Spleen (tissue), 7 donors: ENCODE measurements at regions not wholly inside any gene's neighbourhood (a gene's known extent, or its start where the extent isn't known, plus 50 kb on each side); places are given as distances from the start of the nearest gene placed in this dataset.

Experiments
- CTCF ChIP-seq, 11 experiments: fragments of 200-600 bp in 7 of 11; fragments of 450-650 bp in 4 of 11; sonication (generic) in 4 of 11; IDR thresholded peaks in 8 of 11; conservative IDR thresholded peaks in 3 of 11; 1 replicate in 7 of 11; 2 replicates in 4 of 11; pipeline versions ENCODE4 v1.4.0 to v1.8.0; 2016 to 2021; ENCODE audit warnings: antibody characterized with exemption in 11 of 11, inconsistent platforms in 4 of 11, mild to moderate bottlenecking in 1 of 11
- POLR2A ChIP-seq, 3 donors: fragments of 450-650 bp; IDR thresholded peaks; one replicate each; pipeline ENCODE4 v1.5.1; 2017; ENCODE audit warnings: antibody characterized with exemption in 3 of 3, mild to moderate bottlenecking in 1 of 3
- POLR2AphosphoS5 ChIP-seq, 3 donors: sonication (generic); formaldehyde crosslinking; IDR thresholded peaks; one replicate each; pipeline ENCODE4 v1.5.1; 2017; ENCODE audit warnings: antibody characterized with exemption in 3 of 3
- donor health status: DM: no; HTN: no; CAD: no; lungs with moderate emphysema.
- donor health status: DM: no; HTN: no; CAD: no.
- donor health status: DM: no; HTN: no; CAD: no.

DNA sequence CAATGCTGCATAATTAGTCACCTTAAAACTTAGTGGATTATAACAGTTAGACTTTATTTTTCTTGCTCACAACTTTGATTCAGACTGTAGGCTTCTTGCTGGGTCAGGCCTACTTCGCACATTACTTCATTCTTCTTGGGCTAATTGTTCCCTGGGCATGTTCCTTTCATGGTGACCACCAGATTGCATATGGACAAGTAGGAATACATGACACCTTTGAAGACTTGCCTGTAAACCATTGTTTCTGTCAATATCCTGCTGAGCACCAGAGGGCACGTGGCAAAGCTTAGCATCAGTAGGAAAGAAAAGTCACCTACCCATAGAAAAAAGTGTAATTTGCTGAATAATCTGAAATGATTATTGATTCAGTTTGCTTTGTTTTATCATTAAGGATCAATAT lies 54.3 kb upstream of the ROBO1 start:
- TF ChIP-seq POLR2A (IDR thresholded peaks at IDR 0.05), result no peak
- TF ChIP-seq CTCF (IDR thresholded peaks at IDR 0.05 in 8 of 11, conservative IDR thresholded peaks at IDR 0.05 in 3 of 11), result no peak
- no peak for TF ChIP-seq POLR2AphosphoS5 (IDR thresholded peaks at IDR 0.05)
